ENCODE measurements at regions not wholly inside any gene's neighbourhood (a gene's known extent, or its start where the extent isn't known, plus 50 kb on each side); places are given as distances from the start of the nearest gene placed in this dataset.
"Not testable (repeated sequence)": the region's sequence is repeated elsewhere in the genome, so short reads cannot be mapped to it uniquely, and the experiment has no call there.

GRCh38 chr6:91926361-91926760 is 1339.5 kb upstream of the MAP3K7 start:
- in situ Hi-C loops (cut with HindIII; ENCODE audit: low pct_ligation_motif_present, low sequenced_read_pairs) = no loop called here
- TF ChIP-seq, protein P1, sequence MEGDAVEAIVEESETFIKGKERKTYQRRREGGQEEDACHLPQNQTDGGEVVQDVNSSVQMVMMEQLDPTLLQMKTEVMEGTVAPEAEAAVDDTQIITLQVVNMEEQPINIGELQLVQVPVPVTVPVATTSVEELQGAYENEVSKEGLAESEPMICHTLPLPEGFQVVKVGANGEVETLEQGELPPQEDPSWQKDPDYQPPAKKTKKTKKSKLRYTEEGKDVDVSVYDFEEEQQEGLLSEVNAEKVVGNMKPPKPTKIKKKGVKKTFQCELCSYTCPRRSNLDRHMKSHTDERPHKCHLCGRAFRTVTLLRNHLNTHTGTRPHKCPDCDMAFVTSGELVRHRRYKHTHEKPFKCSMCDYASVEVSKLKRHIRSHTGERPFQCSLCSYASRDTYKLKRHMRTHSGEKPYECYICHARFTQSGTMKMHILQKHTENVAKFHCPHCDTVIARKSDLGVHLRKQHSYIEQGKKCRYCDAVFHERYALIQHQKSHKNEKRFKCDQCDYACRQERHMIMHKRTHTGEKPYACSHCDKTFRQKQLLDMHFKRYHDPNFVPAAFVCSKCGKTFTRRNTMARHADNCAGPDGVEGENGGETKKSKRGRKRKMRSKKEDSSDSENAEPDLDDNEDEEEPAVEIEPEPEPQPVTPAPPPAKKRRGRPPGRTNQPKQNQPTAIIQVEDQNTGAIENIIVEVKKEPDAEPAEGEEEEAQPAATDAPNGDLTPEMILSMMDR (IDR thresholded peaks at IDR 0.05; ENCODE audit: low read depth, low read length, missing control alignments) = no peak
- Histone ChIP-seq H3K36me3 (replicated peaks) (no peaks in the 10 kb centered on the region), H3K27ac (no peak overlapping the region), H3K4me3 (ENCODE audit: low read depth, low read length) (no peak overlapping the region), H3K27me3 (replicated peaks) (no peaks in the 10 kb centered on the region)
- no peak for DNase-seq

DNA sequence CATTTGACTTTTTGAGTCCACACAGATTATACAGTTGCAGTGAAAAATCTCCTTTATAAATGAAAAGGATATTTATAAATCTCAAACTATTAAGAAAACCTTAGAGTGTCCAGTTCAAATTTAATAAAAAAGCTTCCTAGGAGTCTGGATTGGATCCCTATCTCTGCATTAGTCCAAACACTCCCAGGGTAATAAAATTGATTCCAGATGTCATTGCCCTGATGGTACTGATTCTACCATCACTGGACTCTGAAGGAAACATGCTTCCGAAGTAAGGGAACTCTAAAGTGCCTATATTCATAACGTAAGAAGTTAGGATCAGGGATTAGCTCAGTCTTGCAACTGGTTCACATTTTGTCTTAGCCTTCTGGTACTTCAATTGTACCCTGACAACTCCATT is 1325.1 kb upstream of the MAP3K7 start:
- DNase-seq = no peak

DNA sequence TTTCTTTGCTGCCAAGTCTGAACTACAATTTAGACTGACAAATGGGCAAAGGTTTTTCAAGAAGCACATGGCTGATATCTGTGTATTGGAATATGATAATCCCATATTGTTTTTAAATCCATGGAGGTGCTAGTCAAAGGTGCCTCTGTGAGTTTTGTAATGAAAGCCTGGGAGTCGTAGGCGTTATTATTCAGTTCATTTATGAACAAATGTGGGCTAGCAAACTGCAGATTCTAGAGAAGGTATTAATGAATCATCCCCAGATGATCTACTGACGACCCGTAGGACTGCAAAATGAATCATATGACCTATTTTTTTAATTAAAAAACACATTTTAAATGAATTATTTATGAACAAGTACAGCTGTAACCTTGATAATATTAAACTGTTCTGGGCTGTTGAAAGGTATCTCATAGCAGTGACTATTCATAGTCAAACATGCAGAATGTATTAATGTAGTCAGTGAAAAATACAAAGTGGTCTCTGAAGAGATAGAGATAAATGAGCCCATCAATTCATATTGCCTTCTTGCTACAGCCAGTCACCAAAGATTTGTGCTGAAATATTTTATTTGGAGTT is 1317.8 kb upstream of the MAP3K7 start:
- no peak for DNase-seq
- no peaks in the 10 kb centered on the region for H3K27me3 ChIP-seq (replicated peaks)
- TF ChIP-seq, protein P1 (IDR thresholded peaks at IDR 0.05; ENCODE audit: low read depth, low read length, missing control alignments) = no peak
- no peak overlapping the region for H3K27ac ChIP-seq
- no peaks in the 10 kb centered on the region for H3K36me3 ChIP-seq (replicated peaks)
- in situ Hi-C loops (cut with HindIII; ENCODE audit: low pct_ligation_motif_present, low sequenced_read_pairs) = no loop called here
- no peak overlapping the region for H3K4me3 ChIP-seq (ENCODE audit: low read depth, low read length)

More for the DNA sequence above, 1325.1 kb upstream of the MAP3K7 start:
- TF ChIP-seq, protein P1 (IDR thresholded peaks at IDR 0.05; ENCODE audit: low read depth, low read length, missing control alignments) = no peak
- H3K36me3 ChIP-seq (replicated peaks) = no peaks in the 10 kb centered on the region
- in situ Hi-C loops (cut with HindIII; ENCODE audit: low pct_ligation_motif_present, low sequenced_read_pairs) = no loop called here
- H3K27me3 ChIP-seq (replicated peaks) = no peaks in the 10 kb centered on the region
- H3K27ac ChIP-seq = no peak overlapping the region
- no peak overlapping the region for H3K4me3 ChIP-seq (ENCODE audit: low read depth, low read length)

GRCh38 chr6:91895599-91896285 is 1308.9 kb upstream of the MAP3K7 start:
- Histone ChIP-seq H3K36me3 (replicated peaks) (no peaks in the 10 kb centered on the region), H3K4me3 (ENCODE audit: low read depth, low read length) (no peak overlapping the region), H3K27me3 (replicated peaks) (no peaks in the 10 kb centered on the region), H3K27ac (no peak overlapping the region)
- in situ Hi-C loops (cut with HindIII; ENCODE audit: low pct_ligation_motif_present, low sequenced_read_pairs) = no loop called here
- DNase-seq = no peak
- TF ChIP-seq, protein P1 (IDR thresholded peaks at IDR 0.05; ENCODE audit: low read depth, low read length, missing control alignments) = no peak

DNA sequence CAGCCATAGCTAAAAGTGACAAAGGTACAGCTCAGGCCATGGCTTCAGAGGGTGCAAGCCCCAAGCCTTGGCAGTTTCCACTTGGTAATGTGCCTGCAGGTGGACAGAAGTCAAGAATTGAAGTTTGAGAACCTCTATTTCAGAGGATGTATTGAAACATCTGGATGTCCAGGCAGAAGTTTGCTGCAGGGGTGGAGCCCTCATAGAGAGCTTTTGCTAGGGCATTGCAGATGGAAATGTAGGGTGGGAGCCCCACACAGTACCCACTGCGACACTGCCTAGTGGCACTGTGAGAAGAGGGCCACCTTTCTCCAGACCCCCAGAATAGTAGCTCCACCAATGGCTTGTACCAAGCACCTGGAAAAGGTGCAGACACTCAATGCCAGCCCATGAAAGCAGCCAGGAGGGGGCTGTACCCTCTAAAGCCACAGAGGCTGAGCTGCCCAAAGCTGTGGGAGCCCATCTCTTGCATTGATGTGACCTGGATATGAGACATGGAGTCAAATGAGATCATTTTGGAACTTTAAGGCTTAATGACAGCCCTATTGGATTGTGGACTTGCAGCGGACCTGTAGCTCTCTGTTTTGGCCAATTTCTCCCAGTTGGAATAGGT is 1299.4 kb upstream of the MAP3K7 start:
- TF ChIP-seq, protein P1 (IDR thresholded peaks at IDR 0.05; ENCODE audit: low read depth, low read length, missing control alignments) = no peak
- H3K27me3 ChIP-seq (replicated peaks) = no peaks in the 10 kb centered on the region
- no peak for DNase-seq
- H3K36me3 ChIP-seq (replicated peaks) = no peaks in the 10 kb centered on the region
- in situ Hi-C loops (cut with HindIII; ENCODE audit: low pct_ligation_motif_present, low sequenced_read_pairs) = no loop called here
- no peak overlapping the region for H3K4me3 ChIP-seq (ENCODE audit: low read depth, low read length)
- no peak overlapping the region for H3K27ac ChIP-seq

DNA sequence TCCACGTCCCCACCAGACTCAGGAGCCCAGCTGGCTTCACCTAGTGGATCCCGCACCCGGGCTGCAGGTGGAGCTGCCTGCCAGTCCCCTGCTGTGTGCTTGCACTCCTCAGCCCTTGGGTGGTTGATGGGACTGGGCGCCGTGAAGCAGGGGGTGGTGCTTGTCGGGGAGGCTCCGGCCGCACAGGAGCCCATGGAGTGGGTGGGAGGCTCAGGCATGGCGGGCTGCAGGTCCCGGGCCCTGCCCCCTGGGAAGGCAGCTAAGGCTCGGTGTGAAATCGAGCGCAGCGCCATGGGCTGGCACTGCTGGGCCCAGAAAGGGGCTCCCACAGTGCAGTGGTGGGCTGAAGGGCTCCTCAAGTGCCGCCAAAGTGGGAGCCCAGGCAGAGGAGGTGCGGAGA is 1294.9 kb upstream of the MAP3K7 start:
- H3K4me3 ChIP-seq (ENCODE audit: low read depth, low read length); H3K27me3 ChIP-seq (replicated peaks); H3K27ac ChIP-seq; H3K36me3 ChIP-seq (replicated peaks); DNase-seq; in situ Hi-C loops (cut with HindIII; ENCODE audit: low pct_ligation_motif_present, low sequenced_read_pairs): not testable (repeated sequence)

Measured in brain microvascular endothelial cell (primary cell).